Astrocyte (in vitro differentiated cells and primary cell): ENCODE measurements at regions not wholly inside any gene's neighbourhood (a gene's known extent, or its start where the extent isn't known, plus 50 kb on each side); places are given as distances from the start of the nearest gene placed in this dataset.

Source experiments
- DNase-seq: peaks from one replicate; pipeline ENCODE4 v3.0.0-alpha.2; 2010; ENCODE audit warnings: low read depth
- FAIRE-seq: peaks from 2 replicates; lab custom pipeline; 2011; peaks lifted over from hg19 to GRCh38; lab: Jason Lieb, UNC
- H2AFZ ChIP-seq: 2 replicates; pipeline ENCODE4 v1.6.0; 2012; ENCODE audit warnings: low read depth, low read length, inconsistent platforms
- H3K27ac ChIP-seq: 2 replicates; pipeline ENCODE4 v1.5.1; 2011; ENCODE audit warnings: low read depth, low read length, inconsistent platforms
- H3K27me3 ChIP-seq: 2 replicates; pipeline ENCODE4 v1.6.0; 2011; ENCODE audit warnings: low read length, inconsistent platforms; ENCODE audit not compliant: insufficient read depth
- H3K36me3 ChIP-seq: 2 replicates; pipeline ENCODE4 v1.5.1; 2011; ENCODE audit warnings: low read length, inconsistent platforms; ENCODE audit not compliant: insufficient read depth
- H3K4me1 ChIP-seq: 2 replicates; pipeline ENCODE4 v1.5.1; 2011; ENCODE audit warnings: low read length, inconsistent platforms; ENCODE audit not compliant: insufficient read depth
- H3K4me2 ChIP-seq: 2 replicates; pipeline ENCODE4 v1.6.0; 2012; ENCODE audit warnings: low read length, inconsistent platforms
- H3K4me3 ChIP-seq: 2 replicates; pipeline ENCODE4 v1.5.1; 2011; ENCODE audit warnings: low read depth, mild to moderate bottlenecking, low read length, inconsistent platforms; ENCODE audit not compliant: insufficient read depth
- H3K79me2 ChIP-seq: 2 replicates; pipeline ENCODE4 v1.6.0; 2012; ENCODE audit warnings: mild to moderate bottlenecking, low read length, inconsistent platforms; ENCODE audit not compliant: insufficient read depth
- H3K9ac ChIP-seq: 2 replicates; pipeline ENCODE4 v1.6.0; 2012; ENCODE audit warnings: mild to moderate bottlenecking, low read length, inconsistent platforms
- H3K9me3 ChIP-seq: 2 replicates; pipeline ENCODE4 v1.5.1; 2012; ENCODE audit warnings: low read depth, mild to moderate bottlenecking, low read length, inconsistent platforms; ENCODE audit not compliant: insufficient read depth
- H4K20me1 ChIP-seq: 2 replicates; pipeline ENCODE4 v1.6.0; 2012; ENCODE audit warnings: low read length, inconsistent platforms; ENCODE audit not compliant: insufficient read depth
- H3K27ac Mint-ChIP-seq: one replicate; pipeline ENCODE4 v1.8.0; 2021; ENCODE audit warnings: mild to moderate bottlenecking, mixed read lengths; ENCODE audit not compliant: unreplicated experiment
- H3K27me3 Mint-ChIP-seq: one replicate; pipeline ENCODE4 v1.8.0; 2021; ENCODE audit warnings: low read depth, mixed read lengths; ENCODE audit not compliant: unreplicated experiment
- H3K36me3 Mint-ChIP-seq: one replicate; pipeline ENCODE4 v1.8.0; 2021; ENCODE audit warnings: low read depth, mixed read lengths; ENCODE audit not compliant: unreplicated experiment
- H3K4me1 Mint-ChIP-seq: one replicate; pipeline ENCODE4 v1.8.0; 2021; ENCODE audit warnings: low read depth, mixed read lengths; ENCODE audit not compliant: unreplicated experiment
- H3K4me3 Mint-ChIP-seq: one replicate; pipeline ENCODE4 v1.8.0; 2021; ENCODE audit warnings: mild to moderate bottlenecking, moderate library complexity, mixed read lengths; ENCODE audit not compliant: unreplicated experiment
- H3K9me3 Mint-ChIP-seq: one replicate; pipeline ENCODE4 v1.8.0; 2021; ENCODE audit warnings: mild to moderate bottlenecking, mixed read lengths; ENCODE audit not compliant: unreplicated experiment
- EZH2 ChIP-seq: IDR thresholded peaks from 2 replicates; pipeline ENCODE4 v1.6.1; 2012; ENCODE audit warnings: mild to moderate bottlenecking, low read length, inconsistent platforms; ENCODE audit not compliant: insufficient read depth
- TF ChIP-seq, protein P1 (sequence below): IDR thresholded peaks from 2 replicates; pipeline ENCODE4 v1.5.1; 2011; ENCODE audit warnings: low read depth, mild to moderate bottlenecking, inconsistent platforms, low read length, moderate library complexity; ENCODE audit not compliant: insufficient read depth

DNA sequence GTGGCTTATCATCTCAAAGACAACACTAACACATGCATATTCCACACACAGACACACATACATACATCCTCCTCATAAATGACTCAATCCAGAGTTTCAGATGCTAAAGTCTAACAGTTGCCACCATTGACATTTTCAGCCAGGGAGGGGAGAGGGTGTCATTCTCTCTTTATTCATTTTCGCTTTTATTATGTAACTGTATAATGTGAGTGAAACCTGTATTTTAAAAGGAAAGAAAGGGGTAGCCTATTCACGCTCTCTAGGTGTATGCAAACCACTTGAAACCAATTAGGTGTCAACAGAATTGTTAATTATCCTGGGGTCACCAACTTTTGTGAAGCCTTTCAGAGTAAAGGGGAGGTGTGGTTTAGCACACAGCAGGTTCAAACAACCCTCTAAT lies 1282.9 kb downstream of the ROBO2 start:
- Mint-ChIP-seq H3K4me3 (no peak overlapping the region), H3K36me3 (no peaks in the 10 kb centered on the region), H3K9me3 (peaks cover 9% of the 10 kb centered on the region), H3K27ac (no peak overlapping the region), H3K4me1 (no peaks in the 10 kb centered on the region), H3K27me3 (no peaks in the 10 kb centered on the region)
- Histone ChIP-seq H3K79me2 (no peaks in the 10 kb centered on the region), H3K9me3 (no peaks in the 10 kb centered on the region), H3K27me3 (no peaks in the 10 kb centered on the region), H3K36me3 (no peaks in the 10 kb centered on the region), H3K9ac (no peak overlapping the region), H3K27ac (no peak overlapping the region), H2AFZ (no peak overlapping the region), H3K4me2 (no peak overlapping the region), H3K4me3 (no peak overlapping the region), H4K20me1 (no peaks in the 10 kb centered on the region), H3K4me1 (no peaks in the 10 kb centered on the region)
- no peak for FAIRE-seq
- TF ChIP-seq, protein P1, sequence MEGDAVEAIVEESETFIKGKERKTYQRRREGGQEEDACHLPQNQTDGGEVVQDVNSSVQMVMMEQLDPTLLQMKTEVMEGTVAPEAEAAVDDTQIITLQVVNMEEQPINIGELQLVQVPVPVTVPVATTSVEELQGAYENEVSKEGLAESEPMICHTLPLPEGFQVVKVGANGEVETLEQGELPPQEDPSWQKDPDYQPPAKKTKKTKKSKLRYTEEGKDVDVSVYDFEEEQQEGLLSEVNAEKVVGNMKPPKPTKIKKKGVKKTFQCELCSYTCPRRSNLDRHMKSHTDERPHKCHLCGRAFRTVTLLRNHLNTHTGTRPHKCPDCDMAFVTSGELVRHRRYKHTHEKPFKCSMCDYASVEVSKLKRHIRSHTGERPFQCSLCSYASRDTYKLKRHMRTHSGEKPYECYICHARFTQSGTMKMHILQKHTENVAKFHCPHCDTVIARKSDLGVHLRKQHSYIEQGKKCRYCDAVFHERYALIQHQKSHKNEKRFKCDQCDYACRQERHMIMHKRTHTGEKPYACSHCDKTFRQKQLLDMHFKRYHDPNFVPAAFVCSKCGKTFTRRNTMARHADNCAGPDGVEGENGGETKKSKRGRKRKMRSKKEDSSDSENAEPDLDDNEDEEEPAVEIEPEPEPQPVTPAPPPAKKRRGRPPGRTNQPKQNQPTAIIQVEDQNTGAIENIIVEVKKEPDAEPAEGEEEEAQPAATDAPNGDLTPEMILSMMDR, result no peak
- no peak for TF ChIP-seq EZH2
- DNase-seq, result no peak

DNA sequence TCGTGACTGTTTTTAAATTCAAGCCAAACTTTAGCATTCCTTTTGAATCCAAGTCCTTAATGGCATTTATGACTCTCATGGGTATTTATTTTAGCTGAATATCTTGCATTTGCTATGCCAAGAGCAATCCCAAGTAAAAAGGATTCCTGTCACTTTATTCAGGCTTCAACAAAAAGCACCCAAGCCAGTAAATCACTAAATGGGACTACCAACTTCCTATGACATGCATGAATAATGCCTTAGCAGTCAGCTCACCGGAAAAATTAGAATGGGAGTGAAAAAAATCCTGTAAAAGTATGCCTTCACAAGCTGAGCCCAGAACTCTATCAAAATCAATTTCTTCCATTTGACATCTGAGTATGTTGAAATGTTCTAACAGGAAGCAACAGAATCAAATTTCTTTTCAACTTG lies 1297.9 kb downstream of the ROBO2 start:
- TF ChIP-seq, protein P1, result no peak
- TF ChIP-seq EZH2, result no peak
- no peaks in the 10 kb centered on the region for H3K27me3 ChIP-seq
- H3K9me3 ChIP-seq, result no peaks in the 10 kb centered on the region
- Mint-ChIP-seq H3K9me3 (peaks cover 2% of the 10 kb centered on the region), H3K4me1 (peaks cover 3% of the 10 kb centered on the region), H3K27me3 (no peaks in the 10 kb centered on the region), H3K36me3 (no peaks in the 10 kb centered on the region), H3K4me3 (no peak overlapping the region), H3K27ac (no peak overlapping the region)
- H3K4me1 ChIP-seq, result no peaks in the 10 kb centered on the region
- no peaks in the 10 kb centered on the region for H3K79me2 ChIP-seq
- H3K4me3 ChIP-seq, result no peak overlapping the region
- H4K20me1 ChIP-seq, result no peaks in the 10 kb centered on the region
- no peak overlapping the region for H3K9ac ChIP-seq
- H3K36me3 ChIP-seq, result no peaks in the 10 kb centered on the region
- H3K4me2 ChIP-seq, result no peak overlapping the region
- DNase-seq (peak; percentile 18), FAIRE-seq (no peak)
- no peak overlapping the region for H3K27ac ChIP-seq
- no peak overlapping the region for H2AFZ ChIP-seq

DNA sequence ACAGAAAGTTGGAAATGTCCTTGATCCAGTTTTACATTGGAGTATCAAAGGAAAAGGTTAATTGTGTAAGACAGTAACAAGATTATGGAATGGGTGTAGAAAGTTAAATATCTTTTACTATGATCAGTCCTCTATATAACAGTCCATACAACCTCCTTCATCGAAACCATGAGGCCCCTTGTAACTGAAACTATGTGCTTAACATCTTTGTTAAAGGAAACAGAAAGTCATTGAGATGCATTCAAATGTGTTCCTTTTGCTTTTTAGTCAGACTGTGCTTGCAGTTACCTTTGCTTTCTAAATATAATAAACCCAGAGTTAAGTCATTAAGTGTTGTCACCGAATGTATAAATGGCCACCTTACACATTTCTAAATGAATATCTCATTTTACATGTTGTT lies 1298.5 kb downstream of the ROBO2 start:
- H3K4me1 Mint-ChIP-seq, result peaks cover 3% of the 10 kb centered on the region

More for the DNA sequence above, 1298.5 kb downstream of the ROBO2 start:
- H3K27ac Mint-ChIP-seq, result no peak overlapping the region
- no peaks in the 10 kb centered on the region for H3K27me3 ChIP-seq
- H3K36me3 Mint-ChIP-seq, result no peaks in the 10 kb centered on the region
- no peak overlapping the region for H3K4me2 ChIP-seq
- H3K9me3 Mint-ChIP-seq, result peaks cover 2% of the 10 kb centered on the region
- no peak overlapping the region for H3K27ac ChIP-seq
- TF ChIP-seq EZH2, result no peak
- TF ChIP-seq, protein P1, result no peak
- no peaks in the 10 kb centered on the region for H3K9me3 ChIP-seq
- H3K27me3 Mint-ChIP-seq, result no peaks in the 10 kb centered on the region
- H3K79me2 ChIP-seq, result no peaks in the 10 kb centered on the region
- no peaks in the 10 kb centered on the region for H4K20me1 ChIP-seq
- no peak for FAIRE-seq
- no peak overlapping the region for H3K4me3 Mint-ChIP-seq
- no peak overlapping the region for H3K4me3 ChIP-seq
- no peak overlapping the region for H3K9ac ChIP-seq
- H3K4me1 ChIP-seq, result no peaks in the 10 kb centered on the region
- no peaks in the 10 kb centered on the region for H3K36me3 ChIP-seq
- no peak for DNase-seq
- no peak overlapping the region for H2AFZ ChIP-seq
